ENCODE measurements at regions not wholly inside any gene's neighbourhood (a gene's known extent, or its start where the extent isn't known, plus 50 kb on each side); places are given as distances from the start of the nearest gene placed in this dataset.

DNA sequence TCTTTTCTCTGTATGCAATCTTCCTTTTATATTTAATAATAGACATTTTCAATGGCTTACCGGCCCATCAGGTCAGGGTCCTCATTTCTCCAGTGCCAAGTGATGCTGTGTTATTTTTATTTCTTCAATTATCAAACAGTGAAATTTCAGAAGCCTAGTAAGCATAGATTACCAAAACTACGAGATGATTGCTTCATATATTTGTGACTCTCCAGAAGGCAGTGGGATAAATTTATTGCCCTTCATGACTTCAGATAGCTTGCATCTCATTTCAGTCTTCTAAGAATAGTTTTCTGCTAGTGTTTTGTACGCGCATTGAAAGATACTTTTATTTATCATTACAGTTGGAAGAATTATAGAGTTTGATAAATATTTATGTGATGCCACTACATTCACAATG lies 139.6 kb downstream of the FAT3 start:
- H3K36me3 Mint-ChIP-seq (ENCODE audit: insufficient read depth): no peaks in the 10 kb centered on the region

DNA sequence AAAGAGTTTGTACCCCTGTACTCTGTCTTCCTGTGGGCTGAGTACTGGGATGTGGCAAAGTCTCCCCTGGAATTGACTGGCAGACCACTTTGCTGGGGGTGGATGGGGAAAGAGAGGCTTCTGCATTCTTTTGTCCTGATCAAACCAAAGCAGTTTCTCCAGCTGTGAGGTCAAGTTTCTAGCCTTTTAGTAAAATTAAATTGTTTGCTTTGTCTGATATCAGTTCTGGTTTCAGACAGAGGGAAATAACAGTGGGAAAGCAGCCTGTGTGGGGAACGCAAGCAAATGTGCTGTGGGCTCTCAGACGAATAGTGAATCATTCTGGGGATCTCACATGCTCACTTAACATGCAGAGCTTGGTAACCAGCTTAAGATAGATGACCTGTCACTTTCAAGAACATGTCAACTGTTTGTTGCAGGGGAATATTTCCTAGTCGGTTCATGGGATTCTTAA lies 151.6 kb downstream of the FAT3 start:
- Mint-ChIP-seq H3K9me3 (peaks cover 6% of the 10 kb centered on the region), H3K4me1 (no peaks in the 10 kb centered on the region)
- ATAC-seq (replicated peaks; ENCODE audit: extremely low read depth, poor library complexity, severe bottlenecking): no peak

More for the DNA sequence above, 139.6 kb downstream of the FAT3 start:
- no peak overlapping the region for H3K4me3 Mint-ChIP-seq
- no peak overlapping the region for H3K27ac Mint-ChIP-seq (ENCODE audit: low read depth)
- no peak for DNase-seq (ENCODE audit: low spot score in 2 of 2)
- ATAC-seq (replicated peaks; ENCODE audit: extremely low read depth, poor library complexity, severe bottlenecking): no peak
- H3K27me3 Mint-ChIP-seq: no peaks in the 10 kb centered on the region
- H3K4me1 Mint-ChIP-seq: no peaks in the 10 kb centered on the region
- H3K9me3 Mint-ChIP-seq: peaks cover 3% of the 10 kb centered on the region

DNA sequence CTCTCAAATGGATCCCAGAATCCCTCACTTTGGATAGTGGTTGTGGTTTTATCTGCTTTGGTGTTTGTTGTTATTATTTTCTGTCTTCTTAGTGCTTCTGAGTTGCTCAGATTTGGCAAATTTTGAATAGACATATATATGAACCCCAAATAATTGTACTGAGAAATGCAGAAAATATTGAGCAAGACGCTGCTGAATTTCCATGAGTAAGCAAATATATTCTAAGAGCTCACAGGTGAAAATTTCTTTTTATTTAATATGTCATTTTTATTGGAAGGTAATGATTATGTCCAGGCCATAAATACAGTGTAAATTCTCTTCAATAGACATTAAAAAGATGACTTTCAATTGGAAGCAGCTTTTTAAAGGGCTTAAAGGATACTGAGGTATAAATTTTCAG lies 152.1 kb downstream of the FAT3 start:
- Mint-ChIP-seq H3K27ac (ENCODE audit: low read depth) (no peak overlapping the region), H3K4me3 (no peak overlapping the region), H3K27me3 (no peaks in the 10 kb centered on the region), H3K9me3 (peaks cover 6% of the 10 kb centered on the region), H3K36me3 (ENCODE audit: insufficient read depth) (no peaks in the 10 kb centered on the region), H3K4me1 (no peaks in the 10 kb centered on the region)
- DNase-seq (ENCODE audit: low spot score in 2 of 2): no peak
- ATAC-seq (replicated peaks; ENCODE audit: extremely low read depth, poor library complexity, severe bottlenecking): no peak

More for the DNA sequence above, 151.6 kb downstream of the FAT3 start:
- no peaks in the 10 kb centered on the region for H3K36me3 Mint-ChIP-seq (ENCODE audit: insufficient read depth)
- no peak overlapping the region for H3K27ac Mint-ChIP-seq (ENCODE audit: low read depth)
- no peaks in the 10 kb centered on the region for H3K27me3 Mint-ChIP-seq
- H3K4me3 Mint-ChIP-seq: no peak overlapping the region
- DNase-seq (ENCODE audit: low spot score in 2 of 2): no peak

- Mint-ChIP-seq H3K4me1 (no peaks in the 10 kb centered on the region), H3K27me3 (no peaks in the 10 kb centered on the region), H3K9me3 (peaks cover 12% of the 10 kb centered on the region), H3K27ac (ENCODE audit: low read depth) (no peak overlapping the region), H3K36me3 (ENCODE audit: insufficient read depth) (no peaks in the 10 kb centered on the region), H3K4me3 (no peak overlapping the region)
- DNase-seq (ENCODE audit: low spot score in 2 of 2): no peak
- ATAC-seq (replicated peaks; ENCODE audit: extremely low read depth, poor library complexity, severe bottlenecking): no peak
These were observed 156.3 kb downstream of the FAT3 start for GRCh38 chr11:92380882-92381281.

DNA sequence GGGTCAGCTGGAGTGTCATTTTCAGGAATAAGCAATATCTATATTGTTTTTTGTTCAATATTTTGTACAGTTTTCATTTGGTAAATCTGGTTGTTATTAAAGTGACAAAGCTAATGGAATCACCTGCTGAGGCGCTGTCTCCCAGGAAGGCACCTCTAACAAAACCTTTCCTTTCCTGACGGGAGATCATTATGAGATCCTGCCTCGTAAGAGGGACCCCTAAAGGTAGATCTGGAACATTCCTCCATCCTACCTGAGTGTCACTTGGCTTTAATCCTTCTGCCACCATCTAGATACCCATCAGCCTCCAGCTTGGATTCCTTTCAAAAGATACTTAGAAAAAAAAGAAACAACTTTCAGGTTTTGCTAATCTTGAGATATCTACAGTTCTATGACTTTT lies 157.7 kb downstream of the FAT3 start:
- H3K27ac Mint-ChIP-seq (ENCODE audit: low read depth): no peak overlapping the region
- no peaks in the 10 kb centered on the region for H3K36me3 Mint-ChIP-seq (ENCODE audit: insufficient read depth)

DNA sequence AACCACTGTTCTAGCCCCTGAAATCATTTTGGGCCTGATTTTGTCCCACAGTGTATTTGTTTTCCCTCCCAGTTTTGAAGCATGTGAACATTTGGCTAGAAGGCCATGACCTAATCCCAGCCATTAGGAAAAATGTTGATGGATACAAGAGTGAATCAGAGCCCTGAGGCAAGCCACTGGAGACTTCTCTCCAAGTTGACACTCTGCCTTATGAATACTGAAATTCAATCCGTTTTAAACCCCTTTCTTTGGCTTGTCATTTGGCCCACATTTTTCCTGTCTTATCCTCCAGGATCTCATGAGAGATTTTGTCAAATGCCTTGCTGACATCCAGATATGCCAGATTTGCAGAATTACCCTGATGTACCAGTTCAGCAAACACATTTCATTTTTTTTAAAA lies 158.8 kb downstream of the FAT3 start:
- ATAC-seq (replicated peaks; ENCODE audit: extremely low read depth, poor library complexity, severe bottlenecking) (no peak), DNase-seq (ENCODE audit: low spot score in 2 of 2) (no peak)
- H3K9me3 Mint-ChIP-seq: peaks cover 21% of the 10 kb centered on the region
- H3K4me1 Mint-ChIP-seq: no peaks in the 10 kb centered on the region
- H3K27ac Mint-ChIP-seq (ENCODE audit: low read depth): no peak overlapping the region
- no peaks in the 10 kb centered on the region for H3K36me3 Mint-ChIP-seq (ENCODE audit: insufficient read depth)
- no peaks in the 10 kb centered on the region for H3K27me3 Mint-ChIP-seq
- no peak overlapping the region for H3K4me3 Mint-ChIP-seq

More for the DNA sequence above, 157.7 kb downstream of the FAT3 start:
- Mint-ChIP-seq H3K4me1 (no peaks in the 10 kb centered on the region), H3K27me3 (no peaks in the 10 kb centered on the region), H3K9me3 (peaks cover 19% of the 10 kb centered on the region), H3K4me3 (no peak overlapping the region)
- DNase-seq (ENCODE audit: low spot score in 2 of 2) (no peak), ATAC-seq (replicated peaks; ENCODE audit: extremely low read depth, poor library complexity, severe bottlenecking) (no peak)

GRCh38 chr11:92384358-92384757 lies 159.7 kb downstream of the FAT3 start:
- no peaks in the 10 kb centered on the region for H3K36me3 Mint-ChIP-seq (ENCODE audit: insufficient read depth)
- no peaks in the 10 kb centered on the region for H3K4me1 Mint-ChIP-seq
- H3K9me3 Mint-ChIP-seq: peaks cover 21% of the 10 kb centered on the region
- H3K27me3 Mint-ChIP-seq: no peaks in the 10 kb centered on the region
- ATAC-seq (replicated peaks; ENCODE audit: extremely low read depth, poor library complexity, severe bottlenecking): no peak
- DNase-seq (ENCODE audit: low spot score in 2 of 2): no peak
- H3K4me3 Mint-ChIP-seq: no peak overlapping the region
- H3K27ac Mint-ChIP-seq (ENCODE audit: low read depth): no peak overlapping the region

GRCh38 chr11:92384802-92385201 lies 160.2 kb downstream of the FAT3 start:
- H3K27ac Mint-ChIP-seq (ENCODE audit: low read depth): no peak overlapping the region
- ATAC-seq (replicated peaks; ENCODE audit: extremely low read depth, poor library complexity, severe bottlenecking): no peak
- peaks cover 18% of the 10 kb centered on the region for H3K9me3 Mint-ChIP-seq
- H3K36me3 Mint-ChIP-seq (ENCODE audit: insufficient read depth): no peaks in the 10 kb centered on the region
- no peaks in the 10 kb centered on the region for H3K27me3 Mint-ChIP-seq
- no peak overlapping the region for H3K4me3 Mint-ChIP-seq
- H3K4me1 Mint-ChIP-seq: no peaks in the 10 kb centered on the region
- DNase-seq (ENCODE audit: low spot score in 2 of 2): no peak

DNA sequence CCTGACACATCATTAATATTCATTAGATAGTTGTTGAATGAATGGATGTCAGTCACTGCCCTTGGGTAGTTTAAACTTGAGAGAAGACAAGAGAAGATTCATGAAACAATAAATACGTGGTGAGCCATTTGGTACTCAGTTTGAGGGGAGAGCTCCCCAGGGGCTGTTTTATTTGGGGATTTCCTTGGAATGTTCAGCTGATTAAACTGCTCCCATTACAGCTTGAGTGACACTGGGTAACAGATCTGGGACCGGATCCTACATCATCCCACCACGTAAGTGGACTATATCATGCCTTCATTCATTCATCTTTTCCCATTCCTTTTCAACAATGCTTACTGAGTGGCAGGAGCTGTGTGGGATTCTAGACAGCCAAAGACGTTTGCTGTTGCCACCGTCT lies 162.0 kb downstream of the FAT3 start:
- no peak for ATAC-seq (replicated peaks; ENCODE audit: extremely low read depth, poor library complexity, severe bottlenecking)
- no peaks in the 10 kb centered on the region for H3K36me3 Mint-ChIP-seq (ENCODE audit: insufficient read depth)
- no peaks in the 10 kb centered on the region for H3K4me1 Mint-ChIP-seq
- no peak for DNase-seq (ENCODE audit: low spot score in 2 of 2)
- H3K27ac Mint-ChIP-seq (ENCODE audit: low read depth): no peak overlapping the region
- no peak overlapping the region for H3K4me3 Mint-ChIP-seq
- H3K9me3 Mint-ChIP-seq: peaks cover 24% of the 10 kb centered on the region
- H3K27me3 Mint-ChIP-seq: no peaks in the 10 kb centered on the region

DNA sequence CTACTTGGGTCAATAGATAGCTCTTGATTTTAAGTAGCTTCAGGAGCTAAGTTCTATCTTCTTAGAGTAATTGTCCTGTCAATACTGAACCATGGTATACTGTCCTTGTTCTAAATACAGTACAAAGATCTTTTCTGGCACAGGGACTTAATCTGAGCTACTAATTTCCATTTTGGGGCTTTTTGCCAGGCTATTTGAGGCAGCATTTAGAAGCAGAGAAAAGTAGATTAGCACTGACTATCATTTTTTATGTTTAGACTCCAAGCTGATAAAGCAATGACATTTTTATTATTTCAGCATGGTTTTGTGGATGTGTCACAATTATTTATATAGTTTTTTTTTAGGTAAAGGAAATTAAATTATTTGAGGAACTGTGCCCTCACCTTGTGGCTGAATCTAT lies 163.2 kb downstream of the FAT3 start:
- Mint-ChIP-seq H3K36me3 (ENCODE audit: insufficient read depth) (no peaks in the 10 kb centered on the region), H3K27ac (ENCODE audit: low read depth) (no peak overlapping the region), H3K4me1 (no peaks in the 10 kb centered on the region), H3K9me3 (peaks cover 32% of the 10 kb centered on the region), H3K4me3 (no peak overlapping the region), H3K27me3 (no peaks in the 10 kb centered on the region)
- DNase-seq (ENCODE audit: low spot score in 2 of 2): no peak
- ATAC-seq (replicated peaks; ENCODE audit: extremely low read depth, poor library complexity, severe bottlenecking): no peak

GRCh38 chr11:92388380-92388779 lies 163.8 kb downstream of the FAT3 start:
- Mint-ChIP-seq H3K4me3 (no peak overlapping the region), H3K9me3 (peaks cover 34% of the 10 kb centered on the region), H3K27me3 (no peaks in the 10 kb centered on the region), H3K4me1 (no peaks in the 10 kb centered on the region), H3K27ac (ENCODE audit: low read depth) (no peak overlapping the region), H3K36me3 (ENCODE audit: insufficient read depth) (no peaks in the 10 kb centered on the region)
- ATAC-seq (replicated peaks; ENCODE audit: extremely low read depth, poor library complexity, severe bottlenecking): no peak
- no peak for DNase-seq (ENCODE audit: low spot score in 2 of 2)

DNA sequence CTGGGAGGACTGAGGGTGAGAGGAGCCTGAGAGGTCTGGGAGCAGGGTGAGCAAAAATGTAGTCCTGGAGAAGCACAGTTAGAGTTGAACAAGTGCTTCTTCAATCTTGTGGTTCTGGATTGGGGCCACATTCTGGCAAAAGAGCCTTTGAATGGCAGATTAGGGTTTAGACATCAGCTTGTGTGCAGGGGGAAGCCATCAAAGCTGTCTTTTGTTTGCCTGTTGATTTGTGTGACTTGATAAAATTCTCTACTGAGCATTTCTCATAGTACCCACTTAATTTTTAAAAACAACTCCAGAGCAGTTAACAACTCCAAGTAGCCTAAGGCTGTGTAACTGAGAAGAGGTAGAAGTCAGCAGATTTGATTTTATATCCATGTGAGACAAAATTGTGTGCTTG lies 166.2 kb downstream of the FAT3 start:
- H3K9me3 Mint-ChIP-seq: peaks cover 28% of the 10 kb centered on the region
- DNase-seq (ENCODE audit: low spot score in 2 of 2) (no peak), ATAC-seq (replicated peaks; ENCODE audit: extremely low read depth, poor library complexity, severe bottlenecking) (no peak)
- no peak overlapping the region for H3K4me3 Mint-ChIP-seq
- no peak overlapping the region for H3K27ac Mint-ChIP-seq (ENCODE audit: low read depth)
- no peaks in the 10 kb centered on the region for H3K36me3 Mint-ChIP-seq (ENCODE audit: insufficient read depth)
- no peaks in the 10 kb centered on the region for H3K4me1 Mint-ChIP-seq
- no peaks in the 10 kb centered on the region for H3K27me3 Mint-ChIP-seq

- H3K27me3 Mint-ChIP-seq: no peaks in the 10 kb centered on the region
- H3K36me3 Mint-ChIP-seq (ENCODE audit: insufficient read depth): no peaks in the 10 kb centered on the region
- ATAC-seq (replicated peaks; ENCODE audit: extremely low read depth, poor library complexity, severe bottlenecking) (no peak), DNase-seq (ENCODE audit: low spot score in 2 of 2) (no peak)
- H3K9me3 Mint-ChIP-seq: peaks cover 28% of the 10 kb centered on the region
- H3K27ac Mint-ChIP-seq (ENCODE audit: low read depth): no peak overlapping the region
- H3K4me3 Mint-ChIP-seq: no peak overlapping the region
- H3K4me1 Mint-ChIP-seq: no peaks in the 10 kb centered on the region
These were observed 166.7 kb downstream of the FAT3 start for GRCh38 chr11:92391364-92391763.

- ATAC-seq (replicated peaks; ENCODE audit: extremely low read depth, poor library complexity, severe bottlenecking) (no peak), DNase-seq (ENCODE audit: low spot score in 2 of 2) (no peak)
- Mint-ChIP-seq H3K9me3 (peaks cover 25% of the 10 kb centered on the region), H3K27me3 (no peaks in the 10 kb centered on the region), H3K4me3 (no peak overlapping the region), H3K4me1 (no peaks in the 10 kb centered on the region), H3K27ac (ENCODE audit: low read depth) (no peak overlapping the region), H3K36me3 (ENCODE audit: insufficient read depth) (no peaks in the 10 kb centered on the region)
These were observed 167.2 kb downstream of the FAT3 start for GRCh38 chr11:92391808-92392207.

All from central memory CD8-positive, alpha-beta T cell (primary cell).